ENCODE measurements at regions not wholly inside any gene's neighbourhood (a gene's known extent, or its start where the extent isn't known, plus 50 kb on each side); places are given as distances from the start of the nearest gene placed in this dataset.
A peak's percentile ranks its signal among the peaks of the same experiment; 100 is the strongest.

DNA sequence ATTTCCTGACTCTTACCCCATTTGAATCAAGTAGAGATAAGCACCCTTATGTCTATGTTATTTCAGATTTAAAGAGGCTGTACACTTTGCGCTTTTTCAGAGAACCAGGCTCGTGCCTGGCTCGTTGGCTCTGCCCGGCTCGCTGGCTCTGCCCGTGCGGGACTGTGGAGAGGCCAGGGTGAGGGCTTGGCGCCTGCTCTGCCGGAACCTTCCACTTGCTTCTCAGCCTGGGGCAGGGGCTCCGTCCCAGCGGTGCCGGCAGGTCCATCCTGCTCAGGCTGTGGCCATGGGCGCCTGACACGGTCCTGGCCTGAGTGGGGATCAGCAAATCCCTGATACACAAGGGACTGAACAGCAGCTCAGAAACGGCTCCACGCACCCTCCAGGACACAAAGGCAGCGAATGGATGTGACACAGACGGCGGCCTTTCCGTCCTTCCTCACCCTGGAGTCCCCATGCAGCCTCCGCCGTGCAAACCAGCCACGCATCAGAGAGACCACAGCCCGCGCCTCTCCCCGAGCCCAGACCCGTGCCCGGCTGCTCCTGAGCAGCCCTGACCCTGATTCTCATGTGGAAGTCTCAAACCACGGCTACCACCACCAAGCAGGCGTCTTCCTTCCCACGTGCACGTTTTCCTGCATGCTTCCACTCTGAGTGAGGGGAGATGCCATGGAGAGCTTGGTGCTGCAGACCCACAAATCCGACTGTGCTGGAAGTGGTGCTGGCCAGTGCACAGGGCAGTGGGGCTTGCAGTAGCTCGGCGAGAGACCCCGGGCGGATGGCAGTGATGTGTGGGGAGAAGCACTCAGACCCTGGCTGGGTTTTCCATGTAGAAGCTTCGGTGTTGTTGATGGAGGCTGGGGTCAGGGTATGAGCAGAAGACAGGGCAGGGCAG lies 233.9 kb downstream of the ERMARD start:
- intact Hi-C loops (cut with DNase I), result no loop called here
- DNase-seq, result peak in 2 of 5 donors; percentile 16 to 54
- Histone ChIP-seq H3K4me3 (no peak overlapping the region), H3K27me3 (peaks cover 0 to 3% (median 0%) of the 10 kb centered on the region in 9 donors), H3K27ac (no peak overlapping the region), H3K9me3 (no peaks in the 10 kb centered on the region), H3K4me1 (peaks cover 0 to 10% (median 0%) of the 10 kb centered on the region in 12 donors), H3K36me3 (no peaks in the 10 kb centered on the region)
- no peak for ATAC-seq
- 86 to 92% (median 90%) methylated on average over 28 to 38 of the region's 38 CpGs for WGBS, 4 donors
- TF ChIP-seq, protein P1, sequence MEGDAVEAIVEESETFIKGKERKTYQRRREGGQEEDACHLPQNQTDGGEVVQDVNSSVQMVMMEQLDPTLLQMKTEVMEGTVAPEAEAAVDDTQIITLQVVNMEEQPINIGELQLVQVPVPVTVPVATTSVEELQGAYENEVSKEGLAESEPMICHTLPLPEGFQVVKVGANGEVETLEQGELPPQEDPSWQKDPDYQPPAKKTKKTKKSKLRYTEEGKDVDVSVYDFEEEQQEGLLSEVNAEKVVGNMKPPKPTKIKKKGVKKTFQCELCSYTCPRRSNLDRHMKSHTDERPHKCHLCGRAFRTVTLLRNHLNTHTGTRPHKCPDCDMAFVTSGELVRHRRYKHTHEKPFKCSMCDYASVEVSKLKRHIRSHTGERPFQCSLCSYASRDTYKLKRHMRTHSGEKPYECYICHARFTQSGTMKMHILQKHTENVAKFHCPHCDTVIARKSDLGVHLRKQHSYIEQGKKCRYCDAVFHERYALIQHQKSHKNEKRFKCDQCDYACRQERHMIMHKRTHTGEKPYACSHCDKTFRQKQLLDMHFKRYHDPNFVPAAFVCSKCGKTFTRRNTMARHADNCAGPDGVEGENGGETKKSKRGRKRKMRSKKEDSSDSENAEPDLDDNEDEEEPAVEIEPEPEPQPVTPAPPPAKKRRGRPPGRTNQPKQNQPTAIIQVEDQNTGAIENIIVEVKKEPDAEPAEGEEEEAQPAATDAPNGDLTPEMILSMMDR (IDR thresholded peaks at IDR 0.05), result no peak
- no peak for TF ChIP-seq POLR2A (IDR thresholded peaks at IDR 0.05)

DNA sequence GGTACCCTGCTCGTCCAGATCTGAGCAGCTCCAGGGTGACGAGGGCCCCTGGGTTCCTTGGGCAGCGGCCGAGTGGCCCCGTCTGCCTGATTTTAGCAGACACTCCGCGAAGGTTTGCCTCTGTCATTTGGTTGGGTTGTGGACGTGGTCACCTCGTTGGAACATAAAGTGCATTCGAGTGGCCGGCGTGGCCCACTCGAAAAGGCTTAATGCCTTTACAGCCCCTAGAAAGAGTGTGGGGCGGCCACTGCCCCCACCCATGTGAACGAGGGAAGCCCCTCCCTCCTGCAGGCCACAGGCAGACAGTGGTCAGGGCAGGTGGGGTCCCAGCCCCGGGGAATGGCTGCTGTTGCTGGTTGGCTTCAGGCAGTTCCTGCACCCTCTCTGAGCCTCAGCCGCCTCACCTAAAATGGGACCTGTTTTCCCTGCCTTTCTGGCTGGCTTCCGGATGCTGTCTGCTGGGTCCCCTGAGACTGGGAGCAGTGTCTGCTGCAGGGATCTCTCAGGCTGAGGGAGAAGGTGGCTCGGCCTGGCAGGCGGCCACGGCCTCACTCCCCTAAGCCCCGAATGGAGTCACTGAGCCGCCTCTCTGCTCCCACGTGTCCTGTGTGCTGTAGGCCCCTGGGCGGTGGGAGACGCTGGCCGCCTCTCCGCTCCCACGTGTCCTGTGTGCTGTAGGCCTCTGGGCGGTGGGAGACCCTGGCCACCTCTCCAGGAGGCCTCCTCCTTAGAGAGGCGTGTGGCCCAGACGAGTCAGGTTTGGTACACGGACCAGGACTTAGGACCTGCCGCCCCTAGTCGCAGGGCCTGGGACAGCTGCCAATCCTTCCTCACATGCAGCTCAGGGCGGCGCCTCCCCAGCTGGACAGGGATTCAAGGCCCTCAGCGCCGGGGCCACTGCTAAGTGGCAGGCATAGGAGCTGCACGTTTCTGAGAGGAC lies 233.0 kb downstream of the ERMARD start:
- no peak overlapping the region for H3K4me3 ChIP-seq
- H3K9me3 ChIP-seq, result no peaks in the 10 kb centered on the region
- DNase-seq (peak in 2 of 5 donors; percentile 18 to 55), ATAC-seq (peak in 2 of 4 donors; percentile 22 to 26)
- no peaks in the 10 kb centered on the region for H3K36me3 ChIP-seq
- peaks cover 0 to under 1% (median 0%) of the 10 kb centered on the region in 12 donors for H3K4me1 ChIP-seq
- intact Hi-C loops (cut with DNase I), result no loop called here
- peaks cover 0 to 3% (median 0%) of the 10 kb centered on the region in 9 donors for H3K27me3 ChIP-seq
- no peak overlapping the region for H3K27ac ChIP-seq
- 73 to 77% (median 75%) methylated on average over 31 to 40 of the region's 40 CpGs for WGBS, 4 donors
- TF ChIP-seq POLR2A (IDR thresholded peaks at IDR 0.05), result no peak
- TF ChIP-seq, protein P1 (IDR thresholded peaks at IDR 0.05), result no peak

DNA sequence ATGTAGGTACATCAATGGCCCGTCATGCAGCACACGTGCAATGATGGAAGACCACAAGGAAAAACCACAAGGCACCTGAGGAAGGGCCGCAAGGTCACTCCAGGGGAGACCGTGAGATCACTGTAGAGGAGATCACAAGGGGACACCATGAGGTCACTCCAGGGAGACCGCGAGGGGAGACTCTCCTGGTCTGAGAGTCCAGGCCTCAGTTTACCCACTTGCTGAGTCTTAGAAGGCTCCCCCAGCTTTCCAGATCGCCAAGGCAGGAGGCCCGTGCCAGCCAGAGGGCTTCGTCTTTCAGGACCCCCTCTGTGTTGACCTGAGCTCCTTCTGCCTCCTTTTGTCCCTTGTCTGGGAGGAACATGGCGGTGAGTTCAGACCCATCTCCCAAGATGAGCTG lies 232.2 kb downstream of the ERMARD start:
- DNase-seq, result peak in 1 of 5 donors; percentile 10
- H3K27ac ChIP-seq, result no peak overlapping the region

More for the DNA sequence above, 232.2 kb downstream of the ERMARD start:
- intact Hi-C loops (cut with DNase I), result no loop called here
- H3K36me3 ChIP-seq, result no peaks in the 10 kb centered on the region
- no peaks in the 10 kb centered on the region for H3K4me1 ChIP-seq
- H3K9me3 ChIP-seq, result no peaks in the 10 kb centered on the region
- H3K27me3 ChIP-seq, result peaks cover 0 to 3% (median 0%) of the 10 kb centered on the region in 9 donors
- H3K4me3 ChIP-seq, result no peak overlapping the region
- TF ChIP-seq, protein P1 (IDR thresholded peaks at IDR 0.05), result no peak
- TF ChIP-seq POLR2A (IDR thresholded peaks at IDR 0.05), result no peak
- WGBS, 4 donors, result 75 to 95% (median 89%) methylated on average over 8 to 10 of the region's 10 CpGs
- ATAC-seq, result no peak
